Right cardiac atrium (tissue), 5 donors: ENCODE measurements at regions not wholly inside any gene's neighbourhood (a gene's known extent, or its start where the extent isn't known, plus 50 kb on each side); places are given as distances from the start of the nearest gene placed in this dataset.
"Not testable (repeated sequence)": the region's sequence is repeated elsewhere in the genome, so short reads cannot be mapped to it uniquely, and the experiment has no call there.

Experiments used
- ATAC-seq, 2 donors: fragments of 200-7000 bp; cut with Tn5 transposase; one replicate each; pipeline versions ENCODE4 v1.8.0 to v1.9.1; 2020; ENCODE audit warnings: moderate library complexity in 2 of 2, mild to moderate bottlenecking in 1 of 2
- DNase-seq, 3 donors: peaks; one replicate each; pipeline ENCODE4 v3.0.0-alpha.2; 2020
- H3K27ac ChIP-seq: one replicate; pipeline ENCODE4 v1.5.1; 2013; ENCODE audit warnings: mild to moderate bottlenecking, low read length, control low read depth, moderate library complexity
- H3K27me3 ChIP-seq: one replicate; pipeline ENCODE4 v1.6.1; 2013; ENCODE audit not compliant: control insufficient read depth, insufficient read depth
- H3K4me1 ChIP-seq: one replicate; pipeline ENCODE4 v1.6.1; 2013; ENCODE audit warnings: low read length; ENCODE audit not compliant: control insufficient read depth, insufficient read depth
- H3K4me3 ChIP-seq: one replicate; pipeline ENCODE4 v1.5.1; 2013; ENCODE audit warnings: low read length, control low read depth
- H3K9me3 ChIP-seq: one replicate; pipeline ENCODE4 v1.6.1; 2013; ENCODE audit warnings: low read length; ENCODE audit not compliant: control insufficient read depth
- WGBS: extraction: QIAGEN DNeasy Blood & Tissue Kit; methylation state at CpG from one replicate; pipeline ENCODE4 v1.1.7; 2013; 5-methylcytosine and 5-hydroxymethylcytosine counted together
- intact Hi-C, 4 donors: fragments of 100-400 bp; cut with DNase I; formaldehyde crosslinking; loops; one replicate each; pipeline versions ENCODE4 v1.11.0 to v1.14.0; 2022 to 2023
- donor health status: healthy with polysubstance abuse.
- donor health status: DM: no; HTN: yes; CAD: no.
- donor health status: DM: no; HTN: no; CAD: no.
- donor health status: DM: no; HTN: yes; CAD: no; lungs with severe emphysema.
- donor health status: DM: yes; HTN: yes; CAD: no.

DNA sequence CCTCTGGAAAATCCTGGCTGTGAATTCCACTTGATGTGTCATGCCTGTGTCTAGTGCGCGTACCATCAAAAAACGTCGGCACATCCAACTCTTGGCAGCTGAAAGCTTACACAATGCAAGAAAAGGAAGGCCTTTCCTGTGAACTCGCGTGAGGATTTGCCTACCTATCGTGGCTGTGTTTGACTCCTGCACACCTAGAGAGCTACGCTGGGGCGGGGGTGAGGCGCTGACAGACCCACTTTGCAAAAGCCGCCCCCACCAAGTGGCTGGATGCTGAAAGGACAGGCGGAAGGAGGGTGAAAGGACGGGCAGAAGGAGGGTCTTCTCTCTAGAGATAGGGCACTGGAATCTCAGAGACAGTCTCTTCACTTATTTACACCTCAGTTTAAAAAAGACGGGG lies 270.1 kb downstream of the EIPR1 start:
- no peaks in the 10 kb centered on the region for H3K9me3 ChIP-seq
- 84% methylated on average over 14 of the region's 14 CpGs for WGBS
- H3K4me1 ChIP-seq, result no peaks in the 10 kb centered on the region
- ATAC-seq (no peak), DNase-seq (no peak)
- no peak overlapping the region for H3K27ac ChIP-seq
- H3K27me3 ChIP-seq, result no peaks in the 10 kb centered on the region
- intact Hi-C loops, result no loop called here
- H3K4me3 ChIP-seq, result no peak overlapping the region

DNA sequence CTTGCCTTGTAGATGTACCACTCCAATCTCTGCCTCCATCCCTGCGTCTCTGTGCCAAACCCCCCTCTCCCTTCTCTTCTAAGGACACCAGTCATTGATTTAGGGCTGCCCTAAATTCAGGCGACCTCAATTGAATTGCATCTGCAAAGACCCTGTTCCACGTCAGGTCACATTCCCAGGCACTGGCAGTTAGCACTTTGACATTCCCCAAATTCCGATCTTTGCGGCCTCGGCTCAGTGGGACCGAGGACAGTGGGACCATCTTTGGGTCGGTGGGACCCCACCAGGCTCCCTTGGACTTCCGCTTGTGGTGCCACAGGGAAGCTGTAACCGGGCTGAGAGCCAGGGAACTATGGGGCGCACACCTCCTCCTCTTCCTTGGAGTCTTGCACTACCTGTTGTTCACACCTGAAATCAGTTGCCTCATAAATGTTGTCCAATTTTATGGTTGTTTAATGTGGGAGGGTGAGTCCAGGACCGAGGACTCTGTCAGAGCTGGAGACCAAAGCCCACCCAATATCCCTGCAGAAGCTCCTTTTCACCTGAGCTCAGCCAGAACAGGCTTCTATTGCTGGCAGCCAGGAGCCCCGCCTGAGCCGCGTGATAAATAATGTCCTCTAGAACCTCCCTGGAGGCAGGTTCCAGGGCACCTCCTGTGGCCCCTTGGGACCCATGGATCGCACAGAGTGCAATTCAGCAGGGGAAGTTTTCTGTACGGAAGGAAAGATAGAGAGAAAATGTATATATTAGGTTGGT lies 271.6 kb downstream of the EIPR1 start:
- WGBS, result 82% methylated on average over 17 of the region's 17 CpGs
- Histone ChIP-seq H3K9me3 (no peaks in the 10 kb centered on the region), H3K4me1 (no peaks in the 10 kb centered on the region), H3K4me3 (no peak overlapping the region), H3K27me3 (no peaks in the 10 kb centered on the region), H3K27ac (no peak overlapping the region)
- intact Hi-C loops, result no loop called here
- ATAC-seq, result no peak
- DNase-seq, result no peak

- H3K9me3 ChIP-seq, H3K4me3 ChIP-seq, ATAC-seq, H3K4me1 ChIP-seq, H3K27ac ChIP-seq, H3K27me3 ChIP-seq, DNase-seq, intact Hi-C loops: not testable (repeated sequence)
- 60% methylated on average over 12 of the region's 14 CpGs for WGBS
These were observed 272.4 kb downstream of the EIPR1 start for GRCh38 chr2:3104958-3105813.

GRCh38 chr2:3104261-3104660 lies 273.4 kb downstream of the EIPR1 start:
- H3K27ac ChIP-seq, result no peak overlapping the region
- no peaks in the 10 kb centered on the region for H3K27me3 ChIP-seq
- ATAC-seq (no peak), DNase-seq (no peak)
- intact Hi-C loops, result no loop called here
- 91% methylated on average over 11 of the region's 11 CpGs for WGBS
- H3K4me1 ChIP-seq, result no peaks in the 10 kb centered on the region
- H3K9me3 ChIP-seq, result no peaks in the 10 kb centered on the region
- H3K4me3 ChIP-seq, result no peak overlapping the region

GRCh38 chr2:3102922-3103569 lies 274.6 kb downstream of the EIPR1 start:
- WGBS, result 90% methylated on average over 11 of the region's 11 CpGs
- no peaks in the 10 kb centered on the region for H3K27me3 ChIP-seq
- no peaks in the 10 kb centered on the region for H3K9me3 ChIP-seq
- intact Hi-C loops, result no loop called here
- no peak for ATAC-seq
- no peak overlapping the region for H3K27ac ChIP-seq
- H3K4me1 ChIP-seq, result no peaks in the 10 kb centered on the region
- DNase-seq, result peak in 1 of 3 donors; percentile 21
- no peak overlapping the region for H3K4me3 ChIP-seq

DNA sequence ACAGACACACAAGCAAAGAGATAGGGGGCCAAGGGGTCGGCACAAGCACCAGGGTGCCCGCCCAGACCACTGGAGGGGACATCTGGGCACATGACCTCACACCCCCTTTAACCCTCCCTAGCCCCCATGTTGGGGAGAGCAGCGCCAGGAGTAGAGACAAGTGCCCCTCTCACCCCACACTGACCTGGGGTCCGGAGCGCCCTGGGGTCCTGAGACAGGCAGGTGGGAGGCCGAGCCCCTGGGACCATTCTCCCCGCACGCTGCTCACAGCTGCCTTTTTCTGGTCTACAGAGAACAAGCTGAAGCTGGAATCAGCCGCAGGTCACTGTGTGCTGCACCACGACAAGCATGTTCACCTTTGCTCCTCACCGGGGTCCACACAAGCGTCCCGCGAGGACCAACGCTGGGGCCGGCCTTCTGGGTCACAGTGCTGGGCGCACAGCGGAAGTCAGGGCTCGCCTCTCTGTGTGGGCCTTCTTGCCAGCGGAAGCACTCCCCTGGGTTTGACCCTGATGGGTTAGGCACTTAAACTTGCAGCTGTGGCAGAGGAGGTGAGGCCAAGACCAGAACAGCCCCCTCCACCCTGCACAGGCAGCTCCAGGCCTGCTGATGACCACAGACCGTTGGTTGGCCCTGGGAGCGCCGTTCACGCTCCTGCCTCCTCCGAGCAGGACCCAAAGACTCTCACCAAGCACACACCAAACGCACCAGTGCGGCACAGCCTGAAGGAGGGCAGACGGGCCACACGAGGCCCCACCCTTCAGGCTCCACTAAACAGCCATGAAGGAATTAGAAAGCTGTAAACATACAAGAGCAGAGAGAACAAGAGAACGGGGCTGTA lies 275.3 kb downstream of the EIPR1 start:
- peak in 1 of 3 donors; percentile 31 for DNase-seq
- intact Hi-C loops, result no loop called here
- ATAC-seq, result no peak
- Histone ChIP-seq H3K27ac (no peak overlapping the region), H3K4me1 (no peaks in the 10 kb centered on the region), H3K4me3 (no peak overlapping the region), H3K27me3 (no peaks in the 10 kb centered on the region), H3K9me3 (no peaks in the 10 kb centered on the region)
- 87% methylated on average over 30 of the region's 30 CpGs for WGBS

DNA sequence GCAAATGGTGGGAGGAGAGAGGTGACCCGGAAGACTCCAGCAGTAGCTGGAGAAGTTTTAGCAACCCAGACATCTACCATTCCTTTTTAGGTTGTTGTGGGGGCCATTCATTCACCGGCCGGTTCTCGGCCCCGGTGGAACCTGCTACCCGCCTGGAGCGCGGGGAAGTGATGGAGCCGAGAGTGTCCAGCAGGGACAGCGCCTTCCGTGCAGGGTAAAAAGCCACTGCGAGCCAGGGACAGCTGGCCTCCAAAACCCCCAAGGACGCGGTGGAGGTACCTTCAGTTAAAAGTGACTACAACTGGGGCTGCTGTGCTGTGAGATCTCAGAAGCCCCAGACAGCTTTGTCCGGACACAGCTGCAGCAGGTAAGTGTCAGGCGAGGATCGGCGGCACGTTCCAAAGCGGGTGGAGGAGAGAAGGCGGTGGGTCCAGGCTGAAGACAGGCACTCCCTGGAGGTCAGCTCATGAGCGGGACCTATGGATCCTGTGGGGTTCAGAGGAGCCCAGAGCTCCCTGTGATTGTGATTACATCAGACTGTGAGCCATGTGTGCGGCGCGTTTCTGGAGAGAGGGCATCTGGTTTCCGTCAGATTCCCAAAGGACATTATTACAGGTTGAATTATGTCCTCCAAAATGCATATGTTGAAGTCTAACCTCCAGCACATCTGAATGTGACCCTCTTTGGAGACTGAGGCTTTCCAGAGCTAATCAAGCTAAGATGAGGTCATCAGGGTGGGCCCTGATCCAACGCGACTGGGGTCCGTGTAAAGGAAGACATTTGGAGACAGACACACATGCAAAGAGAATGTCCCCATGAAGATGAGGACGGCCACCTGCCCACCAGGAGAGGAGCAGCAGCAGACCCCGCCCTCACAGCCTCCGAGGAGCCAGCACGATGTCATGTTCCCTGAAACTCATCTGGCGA lies 276.3 kb downstream of the EIPR1 start:
- no peak for DNase-seq
- Histone ChIP-seq H3K4me3 (no peak overlapping the region), H3K9me3 (no peaks in the 10 kb centered on the region), H3K27ac (no peak overlapping the region), H3K4me1 (no peaks in the 10 kb centered on the region), H3K27me3 (no peaks in the 10 kb centered on the region)
- ATAC-seq, result no peak
- WGBS, result 73% methylated on average over 34 of the region's 34 CpGs
- intact Hi-C loops, result no loop called here

DNA sequence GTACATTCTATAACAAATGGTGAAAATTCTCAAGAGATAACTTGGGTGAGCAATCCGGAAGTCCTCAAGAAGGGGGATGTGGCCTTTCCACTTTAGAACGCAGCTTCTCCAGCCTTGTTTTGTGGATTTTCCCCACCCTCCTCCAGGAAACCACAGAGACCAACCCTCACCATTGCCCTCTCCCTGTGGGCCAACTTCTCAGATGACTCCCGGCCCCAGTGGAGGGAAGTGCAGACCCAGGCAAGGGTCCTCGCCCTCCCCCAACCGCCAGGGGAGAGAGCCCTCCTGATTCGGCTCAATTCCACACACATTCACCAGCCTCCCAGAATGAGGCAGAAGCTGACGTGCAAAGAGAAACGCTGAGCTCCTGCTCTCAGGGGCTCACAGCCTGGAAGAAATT lies 277.2 kb downstream of the EIPR1 start:
- no peaks in the 10 kb centered on the region for H3K27me3 ChIP-seq
- 64% methylated on average over 8 of the region's 8 CpGs for WGBS
- no peak overlapping the region for H3K4me3 ChIP-seq
- DNase-seq (no peak), ATAC-seq (no peak)
- H3K9me3 ChIP-seq, result no peaks in the 10 kb centered on the region
- intact Hi-C loops, result no loop called here
- no peak overlapping the region for H3K27ac ChIP-seq
- no peaks in the 10 kb centered on the region for H3K4me1 ChIP-seq

DNA sequence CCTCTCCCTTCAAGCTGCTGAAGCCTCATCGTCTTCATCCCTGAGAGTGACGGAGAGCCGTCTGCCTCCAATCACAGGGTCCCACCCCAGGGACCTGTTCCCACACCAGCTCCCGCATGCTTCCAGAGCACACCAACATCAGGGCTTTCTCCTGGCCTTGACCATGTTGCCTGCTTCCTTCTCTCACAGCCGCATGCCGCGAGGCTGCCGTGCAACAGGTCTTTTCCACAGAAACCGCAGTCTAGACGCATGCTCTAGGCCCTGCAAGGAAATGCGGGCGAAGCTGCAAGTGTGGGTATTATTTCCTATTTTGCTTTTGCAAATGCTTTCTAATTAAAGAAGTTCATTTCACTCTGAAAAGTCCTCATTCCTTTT lies 277.8 kb downstream of the EIPR1 start:
- Histone ChIP-seq H3K4me3 (no peak overlapping the region), H3K27me3 (no peaks in the 10 kb centered on the region), H3K9me3 (no peaks in the 10 kb centered on the region), H3K27ac (no peak overlapping the region), H3K4me1 (no peaks in the 10 kb centered on the region)
- intact Hi-C loops, result no loop called here
- DNase-seq, result no peak
- no peak for ATAC-seq
- 90% methylated on average over 12 of the region's 12 CpGs for WGBS
